ENCODE measurements at regions not wholly inside any gene's neighbourhood (a gene's known extent, or its start where the extent isn't known, plus 50 kb on each side); places are given as distances from the start of the nearest gene placed in this dataset.

GRCh38 chr12:45598336-45598735, 131.2 kb upstream of the ARID2 start:
- Histone ChIP-seq H3K27me3 (ENCODE audit: control insufficient read depth in 2 of 2, insufficient read depth in 2 of 2, low read length in 2 of 2) (peaks cover 7 to 9% of the 10 kb centered on the region in 2 experiments), H3K36me3 (ENCODE audit: control insufficient read depth in 2 of 2, extremely low read depth in 1 of 2, insufficient read depth in 2 of 2, low read length in 2 of 2) (no peaks in the 10 kb centered on the region), H3K9ac (replicated peaks; ENCODE audit: extremely low read depth, insufficient read depth, low read length) (no peak overlapping the region), H3K9me1 (replicated peaks; ENCODE audit: control insufficient read depth, extremely low read depth, insufficient read depth, low read length) (no peaks in the 10 kb centered on the region), H3K9me3 (replicated peaks; ENCODE audit: control insufficient read depth, insufficient read depth, low read length) (no peaks in the 10 kb centered on the region), H2AFZ (ENCODE audit: low read depth, low read length) (no peak overlapping the region), H4K20me1 (replicated peaks; ENCODE audit: control insufficient read depth, extremely low read depth, insufficient read depth, low read length) (no peaks in the 10 kb centered on the region), H3K79me2 (ENCODE audit: control insufficient read depth, insufficient read depth, low read length) (no peaks in the 10 kb centered on the region), H3K4me1 (ENCODE audit: control insufficient read depth, extremely low read depth, insufficient read depth, low read length) (no peaks in the 10 kb centered on the region), H3K4me3 (replicated peaks in 1 of 3; ENCODE audit: insufficient read depth in 1 of 3, low read depth in 1 of 3, low read length in 3 of 3) (no peak overlapping the region), H3K27ac (ENCODE audit: insufficient read depth, low read depth, low read length) (no peak overlapping the region), H3K4me2 (ENCODE audit: insufficient read depth, low read length) (no peak overlapping the region)
- intact Hi-C loops (cut with micrococcal nuclease) (no loop called here), dilution Hi-C loops (cut with MboI; ENCODE audit: extremely low pct_ligation_motif_present, low sequenced_read_pairs) (no loop called here)
- ChIA-PET CTCF (interaction anchor here (0.6 kb wide), 1 partner anchor 119 kb away, joined by 3 read pairs; no protein-coding TSS in a partner anchor), POLR2A (no interaction called here)
- no peak for DNase-seq (ENCODE audit: low read depth, low spot score)
- TF ChIP-seq MAX (IDR thresholded peaks at IDR 0.05; ENCODE audit: insufficient read depth, insufficient read length) (no peak), GATA2 (IDR thresholded peaks at IDR 0.05; ENCODE audit: insufficient read depth, insufficient read length, low read depth, low read length) (no peak), POLR2A (IDR thresholded peaks at IDR 0.05; ENCODE audit: low read depth, low read length) (no peak), MYC (IDR thresholded peaks at IDR 0.05; ENCODE audit: low read depth, low read length) (no peak), JUN (IDR thresholded peaks at IDR 0.05; ENCODE audit: borderline replicate concordance, insufficient read depth, insufficient read length, low read depth) (no peak), FOS (IDR thresholded peaks at IDR 0.05; ENCODE audit: borderline replicate concordance, insufficient read depth, low read length) (no peak), EZH2 (IDR thresholded peaks at IDR 0.05; ENCODE audit: borderline replicate concordance, low read depth, low read length, severe bottlenecking) (no peak), CTCF (IDR thresholded peaks at IDR 0.05; ENCODE audit: extremely low read depth in 1 of 2, insufficient read depth in 1 of 2, low read depth in 1 of 2, low read length in 2 of 2) (no peak), POLR2AphosphoS5 (IDR thresholded peaks at IDR 0.05; ENCODE audit: insufficient read depth, low read depth, low read length) (no peak)
- no TSS peak for BruUV-seq (replicated peaks)
- FAIRE-seq, result no peak

Data from endothelial cell of umbilical vein (primary cell).